ENCODE measurements at regions not wholly inside any gene's neighbourhood (a gene's known extent, or its start where the extent isn't known, plus 50 kb on each side); places are given as distances from the start of the nearest gene placed in this dataset.
"Not testable (repeated sequence)": the region's sequence is repeated elsewhere in the genome, so short reads cannot be mapped to it uniquely, and the experiment has no call there.

DNA sequence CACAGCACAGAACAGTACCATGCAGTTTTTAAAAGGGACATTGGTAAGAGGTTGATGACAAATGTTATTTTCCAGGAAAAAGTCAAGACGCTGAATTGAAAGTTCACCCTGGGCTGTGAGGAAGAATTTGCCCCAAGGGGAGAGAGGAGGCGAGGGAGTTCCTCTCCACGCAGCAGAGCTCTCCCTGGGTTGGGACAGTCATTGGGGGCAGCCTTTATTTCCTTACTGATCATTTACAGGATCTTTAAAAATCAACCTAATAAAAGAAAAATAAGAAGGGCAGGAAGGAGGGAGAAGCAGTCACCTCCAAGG lies 49.9 kb upstream of the WNT7B start:
- Mint-ChIP-seq H3K27me3 (peaks cover 33% of the 10 kb centered on the region), H3K4me3 (peak overlapping the region in 1 of 2 donors; percentile 35), H3K27ac (no peak overlapping the region), H3K4me1 (peaks cover 18% of the 10 kb centered on the region), H3K9me3 (no peaks in the 10 kb centered on the region)
- ATAC-seq (no peak), DNase-seq (no peak)

DNA sequence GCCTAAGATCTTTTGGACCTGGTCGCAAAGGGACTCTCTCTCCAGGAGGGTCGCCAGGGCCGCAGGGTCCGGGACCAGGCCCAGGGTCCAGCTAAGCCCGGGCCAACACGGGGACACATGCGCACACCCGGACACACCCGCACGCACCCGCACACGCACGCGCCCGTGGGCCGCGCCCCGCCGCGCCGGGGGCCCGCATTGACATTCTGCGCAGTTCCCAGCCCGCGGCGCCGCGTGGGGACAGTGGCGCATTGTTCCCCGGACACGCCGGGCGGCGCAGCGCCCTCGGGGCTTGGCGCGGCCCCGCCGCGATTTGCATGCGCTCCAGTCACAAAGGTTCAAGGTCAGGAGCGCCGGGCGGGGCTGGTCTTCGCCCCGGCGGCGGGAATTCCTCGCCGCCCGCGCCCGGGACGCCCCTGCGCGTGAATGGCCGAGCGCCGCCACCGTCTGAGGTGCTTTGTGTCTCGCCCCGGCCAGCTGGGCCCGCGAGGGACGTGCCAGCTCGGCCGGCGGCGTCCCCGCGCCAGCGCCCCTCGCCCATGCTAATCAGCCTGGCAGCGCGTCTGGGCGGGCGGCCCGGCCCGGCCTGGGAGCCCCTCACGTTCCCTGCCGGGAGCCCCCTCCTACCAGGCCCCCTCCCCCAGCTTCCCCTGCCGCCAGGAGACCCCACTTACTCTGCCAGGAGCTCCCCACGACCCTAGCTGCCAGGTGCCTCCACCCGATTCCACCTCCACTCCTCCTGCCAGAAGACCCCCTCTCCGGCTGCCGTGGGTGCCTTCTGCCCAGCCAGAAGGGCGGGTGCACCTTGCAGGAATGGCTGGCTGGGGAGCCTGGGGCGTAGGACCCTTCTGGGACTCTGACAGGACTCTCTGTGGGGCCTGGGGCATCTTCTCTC lies 50.5 kb upstream of the WNT7B start:
- no peak for DNase-seq

DNA sequence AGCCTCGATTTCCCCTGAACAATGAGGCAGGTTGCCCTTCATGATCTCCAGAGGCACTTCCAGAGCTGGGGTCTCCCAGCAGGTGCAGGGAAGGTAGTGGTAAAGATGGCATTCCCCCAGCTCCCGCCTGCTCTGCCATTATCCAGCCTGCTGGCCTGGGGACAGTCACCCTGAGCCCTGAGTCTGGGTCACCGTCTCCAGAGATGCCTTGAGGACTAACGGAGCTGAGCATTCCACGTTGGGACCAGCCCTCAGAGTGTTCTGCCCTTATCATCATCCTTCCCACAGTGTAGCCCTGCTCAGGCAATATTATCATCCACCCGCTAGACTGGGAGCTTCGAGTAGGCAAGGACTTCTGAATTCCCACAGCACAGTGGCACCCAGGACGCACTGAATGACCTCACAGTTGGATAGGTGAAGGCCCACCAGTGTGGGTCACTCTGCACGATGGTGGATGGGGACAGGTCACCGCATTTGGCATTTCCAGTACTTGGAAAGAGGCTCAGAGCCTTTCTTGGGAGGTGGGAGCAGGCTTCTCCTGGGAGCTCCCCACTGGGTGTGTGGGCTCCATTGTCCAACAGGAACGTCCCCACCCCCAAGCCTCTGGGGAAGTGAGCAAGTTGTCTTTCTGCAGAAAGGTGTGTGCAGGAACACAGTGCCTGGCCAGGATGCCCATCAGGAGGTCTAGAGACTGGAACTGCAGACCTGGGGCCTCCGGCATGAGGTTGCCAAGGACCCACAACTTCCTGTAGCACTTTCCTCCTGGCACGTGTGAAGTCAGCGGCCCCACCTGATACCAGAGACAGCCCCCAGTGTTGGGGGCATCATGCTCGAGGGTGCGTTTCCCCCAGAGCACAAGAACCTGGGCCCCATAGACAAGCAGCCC lies 51.4 kb upstream of the WNT7B start:
- DNase-seq (no peak), ATAC-seq (no peak)
- Mint-ChIP-seq H3K27ac (no peak overlapping the region), H3K27me3 (peaks cover 33% of the 10 kb centered on the region), H3K4me1 (peaks cover 18% of the 10 kb centered on the region), H3K9me3 (no peaks in the 10 kb centered on the region), H3K4me3 (peak overlapping the region; percentile 53 to 60)

More for the DNA sequence above, 50.5 kb upstream of the WNT7B start:
- H3K27me3 Mint-ChIP-seq, result peaks cover 33% of the 10 kb centered on the region
- no peaks in the 10 kb centered on the region for H3K9me3 Mint-ChIP-seq
- peak overlapping the region; percentile 53 to 60 for H3K4me3 Mint-ChIP-seq
- peak; percentile 55 for ATAC-seq
- H3K4me1 Mint-ChIP-seq, result peaks cover 18% of the 10 kb centered on the region
- peak overlapping the region in 1 of 2 donors; percentile 63 for H3K27ac Mint-ChIP-seq

DNA sequence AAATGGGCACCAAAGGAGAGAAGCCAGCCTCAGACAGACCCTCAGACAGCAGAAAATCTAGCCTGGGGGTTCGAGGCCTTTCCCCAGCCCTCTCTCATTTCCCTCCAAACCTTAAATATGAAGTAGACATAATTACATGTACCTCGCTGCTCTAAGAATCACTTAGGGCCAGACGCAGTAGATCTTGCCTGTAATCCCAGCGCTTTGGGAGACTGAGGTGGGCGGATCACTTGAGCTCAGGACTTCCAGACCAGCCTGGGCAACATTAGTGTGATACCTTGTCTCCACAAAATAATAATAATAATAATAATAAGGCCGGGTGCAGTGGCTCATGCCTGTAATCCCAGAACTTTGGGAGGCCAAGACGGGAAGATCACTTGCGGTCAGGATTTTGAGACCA lies 52.1 kb upstream of the WNT7B start:
- no peaks in the 10 kb centered on the region for H3K9me3 Mint-ChIP-seq
- H3K4me1 Mint-ChIP-seq, result peaks cover 18% of the 10 kb centered on the region
- H3K4me3 Mint-ChIP-seq, result no peak overlapping the region
- peaks cover 33% of the 10 kb centered on the region for H3K27me3 Mint-ChIP-seq
- H3K27ac Mint-ChIP-seq, result no peak overlapping the region
- ATAC-seq, result no peak
- no peak for DNase-seq

DNA sequence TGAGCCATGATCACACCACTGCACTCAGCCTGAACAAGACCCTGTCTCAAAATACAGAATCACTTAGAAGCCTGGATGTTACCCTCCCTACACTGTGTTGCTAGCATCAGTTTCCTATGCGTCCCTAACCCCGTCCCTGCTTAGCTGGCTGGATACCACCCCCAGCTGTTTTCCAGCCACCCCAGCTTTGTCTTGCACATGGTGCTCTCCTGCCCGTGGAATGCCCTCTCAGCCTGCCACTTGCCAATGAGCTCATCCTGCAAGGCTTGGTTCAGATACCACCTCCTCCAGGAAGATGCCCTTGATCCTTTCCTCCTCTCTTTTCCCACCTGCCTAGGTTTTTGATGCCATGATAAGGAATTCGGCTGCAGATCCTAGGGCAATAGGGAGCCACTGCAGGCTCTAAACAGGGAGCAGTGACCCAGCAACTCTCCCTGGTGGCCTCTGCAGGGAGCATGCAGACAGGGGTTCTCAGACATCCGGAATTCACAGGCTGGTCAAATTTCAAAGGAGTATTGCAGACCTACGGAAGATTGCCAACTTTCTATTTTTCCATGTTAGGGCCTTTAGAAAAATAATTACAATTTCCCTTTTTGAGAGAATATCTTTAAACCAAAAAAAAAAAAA lies 52.7 kb upstream of the WNT7B start:
- Mint-ChIP-seq H3K4me3 (no peak overlapping the region), H3K27ac (peak overlapping the region in 1 of 2 donors; percentile 83), H3K4me1 (peaks cover 18% of the 10 kb centered on the region), H3K27me3 (peaks cover 33% of the 10 kb centered on the region), H3K9me3 (no peaks in the 10 kb centered on the region)
- ATAC-seq (no peak), DNase-seq (no peak)

DNA sequence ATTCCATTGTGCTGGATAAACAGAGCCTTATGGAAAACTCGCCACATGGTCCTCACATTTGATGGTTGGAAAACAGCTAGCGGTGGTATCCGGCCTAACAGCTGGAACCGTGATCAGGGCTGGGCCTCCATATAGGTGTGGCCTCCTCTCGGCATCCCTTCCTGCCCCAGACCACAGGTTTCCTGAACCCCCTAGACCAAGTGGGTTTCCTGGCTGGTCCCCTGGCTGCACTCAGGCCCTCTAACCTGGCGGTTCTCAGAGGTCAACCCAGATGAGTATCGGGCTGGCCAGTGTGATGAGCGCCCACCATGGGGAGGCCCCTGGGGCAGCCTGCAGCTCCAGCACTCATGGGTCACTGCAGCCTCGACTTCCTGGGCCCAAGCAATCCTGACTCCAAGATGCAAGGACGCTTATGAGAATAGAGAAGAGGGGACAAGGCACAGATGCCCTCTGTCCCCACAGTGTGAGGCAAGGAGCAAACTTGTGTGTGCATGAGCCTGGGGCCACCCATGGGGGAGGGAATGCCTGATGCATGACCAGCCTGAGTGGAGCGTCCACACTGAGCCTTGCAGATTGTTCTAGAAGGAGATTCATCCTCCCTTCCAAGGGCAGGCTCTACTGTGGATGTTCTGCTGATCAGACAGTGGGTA lies 53.4 kb upstream of the WNT7B start:
- DNase-seq (no peak), ATAC-seq (no peak)
- Mint-ChIP-seq H3K4me3 (no peak overlapping the region), H3K27ac (no peak overlapping the region), H3K27me3 (peaks cover 29% of the 10 kb centered on the region), H3K9me3 (no peaks in the 10 kb centered on the region), H3K4me1 (peaks cover 18% of the 10 kb centered on the region)

DNA sequence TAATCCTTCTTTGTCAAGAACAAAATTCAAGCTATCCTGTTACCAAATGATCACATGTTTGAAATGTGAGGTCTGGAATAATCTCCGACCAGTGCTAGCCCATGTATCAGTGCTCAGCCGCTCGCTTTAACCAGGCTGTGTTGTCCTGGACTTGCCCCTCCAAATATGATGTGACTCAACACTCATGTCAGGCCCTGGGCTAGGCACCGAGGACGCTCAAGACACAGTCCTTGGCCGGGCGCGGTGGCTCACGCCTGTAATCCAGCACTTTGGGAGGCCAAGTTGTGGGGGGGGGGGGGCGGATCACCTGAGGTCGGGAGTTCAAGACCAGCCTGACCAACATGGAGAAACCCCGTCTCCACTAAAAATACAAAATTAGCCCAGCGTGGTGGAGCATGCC lies 54.1 kb upstream of the WNT7B start:
- H3K4me1 Mint-ChIP-seq, result peaks cover 18% of the 10 kb centered on the region
- H3K27ac Mint-ChIP-seq, result no peak overlapping the region
- no peak overlapping the region for H3K4me3 Mint-ChIP-seq
- H3K27me3 Mint-ChIP-seq, result peaks cover 21% of the 10 kb centered on the region
- ATAC-seq (no peak), DNase-seq (no peak)
- H3K9me3 Mint-ChIP-seq, result no peaks in the 10 kb centered on the region

DNA sequence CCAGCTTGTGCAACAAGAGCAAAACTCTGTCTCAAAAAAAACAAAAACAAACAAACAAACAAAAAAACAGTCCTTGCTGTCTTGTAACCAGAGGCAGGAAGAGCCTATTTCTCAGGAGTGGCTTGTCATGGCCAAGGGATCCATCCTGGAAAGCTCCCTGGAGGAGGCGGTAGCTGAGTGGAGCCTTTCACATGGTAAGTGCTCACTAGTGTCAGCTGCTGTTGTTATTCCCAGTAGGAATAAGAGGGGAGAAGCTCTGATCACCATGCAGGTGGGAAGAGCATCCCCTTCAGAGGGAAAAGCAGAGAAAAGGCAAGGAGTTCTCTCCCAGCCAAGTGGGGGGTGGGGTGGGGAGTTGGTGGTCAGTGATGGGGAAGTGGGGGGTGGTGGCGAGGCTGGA lies 54.6 kb upstream of the WNT7B start:
- H3K4me3 Mint-ChIP-seq, result no peak overlapping the region
- H3K27me3 Mint-ChIP-seq, result peaks cover 17% of the 10 kb centered on the region
- no peaks in the 10 kb centered on the region for H3K9me3 Mint-ChIP-seq
- ATAC-seq (no peak), DNase-seq (no peak)
- H3K27ac Mint-ChIP-seq, result no peak overlapping the region
- peaks cover 18% of the 10 kb centered on the region for H3K4me1 Mint-ChIP-seq

DNA sequence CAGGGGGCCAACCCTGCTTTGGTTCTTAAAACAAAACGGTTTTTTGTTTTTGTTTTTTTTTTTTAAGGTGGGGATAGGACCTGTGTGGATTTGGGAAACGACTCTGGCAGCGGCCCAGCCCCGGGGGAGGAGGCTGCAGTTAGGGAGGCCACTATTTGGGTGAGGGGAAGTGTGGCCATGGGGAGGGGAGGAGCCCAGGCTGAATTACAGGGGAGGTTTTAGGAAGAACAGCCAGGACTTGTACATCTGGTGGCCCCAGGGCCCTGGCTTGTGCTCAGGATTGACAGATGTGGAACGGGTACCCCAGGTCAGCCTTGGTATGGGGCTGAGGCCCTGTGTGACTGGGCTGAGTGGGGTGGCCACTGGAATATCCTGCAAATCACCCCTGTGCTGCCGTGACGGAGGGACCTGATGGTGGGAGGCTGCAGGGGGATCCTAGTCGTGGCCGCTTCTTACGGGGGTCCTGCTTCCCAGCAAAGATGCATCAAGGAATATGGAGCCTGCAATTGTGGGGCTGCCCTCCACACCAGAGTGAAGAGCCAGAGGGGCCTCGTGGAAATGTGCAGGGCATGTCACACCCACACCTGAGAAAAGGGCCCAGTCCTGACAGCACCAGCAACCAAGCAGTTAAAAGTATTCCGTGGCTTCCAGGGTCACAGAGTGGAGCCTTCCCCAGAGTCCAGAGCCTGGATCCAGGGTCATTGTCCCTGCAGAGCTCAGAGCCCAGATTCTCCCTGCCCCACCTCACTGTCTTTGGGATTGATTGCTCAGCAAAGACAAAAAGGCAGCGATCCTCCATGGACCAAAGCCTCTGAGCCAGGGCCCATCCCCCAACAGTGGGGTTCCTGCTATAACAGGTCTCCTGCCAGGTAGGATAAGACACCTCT lies 55.2 kb upstream of the WNT7B start:
- no peak overlapping the region for H3K4me3 Mint-ChIP-seq
- H3K27ac Mint-ChIP-seq, result no peak overlapping the region
- H3K4me1 Mint-ChIP-seq, result peaks cover 20% of the 10 kb centered on the region
- H3K27me3 Mint-ChIP-seq, result peaks cover 10% of the 10 kb centered on the region
- ATAC-seq (no peak), DNase-seq (no peak)
- no peaks in the 10 kb centered on the region for H3K9me3 Mint-ChIP-seq

DNA sequence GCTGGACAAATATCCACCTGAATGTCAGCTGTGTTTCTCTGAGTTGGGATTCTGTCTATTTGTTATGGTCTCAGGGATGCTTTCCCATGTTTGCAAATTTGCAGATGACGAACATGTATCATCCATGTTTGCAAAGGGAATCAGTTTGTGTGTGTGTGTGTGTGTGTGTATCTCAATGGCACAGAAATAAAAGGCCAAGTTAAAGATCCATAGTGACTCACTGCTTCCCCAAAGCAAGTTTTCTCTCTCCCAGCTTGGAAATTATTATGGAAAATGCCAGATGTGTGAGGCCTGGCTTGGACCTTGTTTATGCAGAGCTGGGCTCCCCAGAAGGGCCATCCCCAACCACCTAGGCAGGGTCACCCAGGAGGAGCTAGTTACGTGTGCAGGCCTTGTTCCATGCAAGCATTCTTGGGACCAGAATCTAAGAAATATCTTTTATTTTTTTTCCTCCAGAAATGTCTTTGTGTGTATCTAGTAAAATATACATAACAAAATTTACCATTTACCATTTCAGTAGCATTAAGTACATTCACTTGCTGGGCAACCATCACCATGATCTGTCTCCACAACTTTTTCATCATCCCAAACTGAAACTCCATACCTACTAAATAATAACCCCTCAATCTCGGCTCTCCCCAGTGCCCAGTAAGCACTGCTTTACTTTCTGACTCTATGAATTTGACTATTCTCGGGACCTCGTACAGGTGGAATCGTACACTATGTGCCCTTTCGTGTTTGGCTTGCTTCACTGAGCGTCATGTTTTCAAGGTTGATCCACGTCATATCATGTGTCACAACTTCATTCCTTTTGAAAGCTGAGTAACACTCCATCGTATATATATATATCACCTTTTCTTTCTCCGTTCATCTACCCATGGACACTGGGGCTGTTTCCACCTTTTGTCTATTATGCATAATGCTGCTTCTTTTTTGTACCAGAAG lies 56.6 kb upstream of the WNT7B start:
- Mint-ChIP-seq H3K27ac (no peak overlapping the region), H3K4me3 (no peak overlapping the region), H3K4me1 (peaks cover 12% of the 10 kb centered on the region), H3K9me3 (no peaks in the 10 kb centered on the region), H3K27me3 (no peaks in the 10 kb centered on the region)
- DNase-seq (no peak), ATAC-seq (no peak)

DNA sequence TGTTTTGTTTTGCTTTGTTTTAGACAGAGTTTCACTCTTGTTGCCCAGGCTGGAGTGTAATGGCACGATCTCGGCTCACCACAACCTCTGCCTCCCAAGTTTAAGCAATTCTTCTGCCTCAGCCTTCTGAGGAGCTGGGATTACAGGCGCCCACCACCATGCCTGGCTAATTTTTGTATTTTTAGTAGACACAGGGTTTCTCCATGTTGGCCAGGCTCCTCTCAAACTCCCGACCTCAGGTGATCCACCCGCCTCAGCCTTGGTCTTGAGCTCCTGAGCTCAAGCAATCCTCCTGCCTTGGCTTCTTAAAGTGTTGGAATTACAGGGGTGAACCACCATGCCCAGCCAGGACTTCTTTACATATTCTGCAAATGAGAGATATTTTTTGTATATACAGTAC lies 57.5 kb upstream of the WNT7B start:
- ATAC-seq, H3K27ac Mint-ChIP-seq, H3K27me3 Mint-ChIP-seq, H3K9me3 Mint-ChIP-seq, DNase-seq, H3K4me1 Mint-ChIP-seq: not testable (repeated sequence)
- H3K4me3 Mint-ChIP-seq, result peak overlapping the region in 1 of 2 donors; percentile 83

DNA sequence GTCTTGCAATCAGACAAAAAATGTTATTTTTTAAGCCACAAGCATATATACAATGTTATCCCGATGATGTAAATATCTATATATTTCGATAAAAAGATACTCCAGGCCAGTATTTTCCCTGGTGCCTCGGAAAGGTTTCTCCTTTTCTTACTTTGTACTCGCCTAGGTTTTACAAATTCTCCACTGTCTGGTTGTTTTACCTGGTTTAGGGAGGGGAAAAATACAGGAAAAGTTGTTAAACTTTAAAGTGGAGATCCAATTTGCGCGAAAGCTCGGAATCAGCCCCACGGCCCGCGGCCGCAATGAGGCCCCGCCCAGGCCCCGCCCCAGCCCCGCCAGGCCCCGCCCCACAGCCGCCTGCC lies 58.4 kb upstream of the WNT7B start:
- Mint-ChIP-seq H3K4me1 (peaks cover 7% of the 10 kb centered on the region), H3K27ac (peak overlapping the region in 1 of 2 donors; percentile 42), H3K9me3 (no peaks in the 10 kb centered on the region), H3K4me3 (peak overlapping the region; percentile 66 to 83), H3K27me3 (no peaks in the 10 kb centered on the region)
- ATAC-seq, result no peak
- DNase-seq, result no peak

DNA sequence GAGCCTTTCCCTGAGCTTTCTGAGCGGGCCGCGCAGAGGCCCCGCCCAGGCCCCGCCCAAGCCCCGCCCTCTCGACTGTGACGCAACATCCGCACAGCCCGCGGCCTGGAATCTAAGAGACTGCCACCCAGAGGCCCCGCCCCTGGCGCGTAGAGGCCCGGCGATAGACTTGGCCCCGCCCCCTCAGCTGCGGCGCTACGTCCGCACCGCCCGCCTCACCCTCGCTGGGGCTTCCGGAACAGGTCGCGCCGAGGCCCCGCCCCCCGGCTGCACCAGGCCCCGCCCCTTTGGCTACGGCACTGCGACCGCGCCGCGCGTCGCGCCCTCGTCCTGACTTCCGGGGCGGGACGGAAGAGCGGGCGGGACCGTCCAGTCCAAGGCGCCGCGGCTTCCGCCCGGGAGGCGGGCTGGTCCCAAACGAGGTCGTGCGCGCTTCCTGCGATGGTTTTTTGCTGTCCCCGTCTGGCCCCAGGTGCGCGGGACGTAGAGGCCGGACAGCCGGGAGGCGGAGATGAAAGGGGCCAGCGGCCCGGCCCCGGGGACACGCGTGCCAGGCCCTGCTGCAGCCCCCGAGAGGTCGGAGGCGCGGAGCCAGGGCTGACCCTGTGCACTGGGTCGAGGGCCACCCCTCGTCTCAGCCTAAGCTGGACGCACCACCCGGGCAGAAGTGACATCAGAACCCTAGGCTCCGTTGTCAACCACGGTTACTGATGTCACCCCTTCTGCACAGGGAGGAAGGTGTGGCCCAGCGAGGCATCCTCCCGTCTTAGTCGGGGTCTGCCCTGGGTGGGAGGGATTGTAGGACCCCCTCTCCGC lies 59.0 kb upstream of the WNT7B start:
- Mint-ChIP-seq H3K9me3 (no peaks in the 10 kb centered on the region), H3K27ac (peak overlapping the region; percentile 88 to 95), H3K4me3 (peak overlapping the region; percentile 89 to 94), H3K4me1 (peaks cover 7% of the 10 kb centered on the region), H3K27me3 (no peaks in the 10 kb centered on the region)
- ATAC-seq, result peak; percentile 94
- peak; percentile 100 for DNase-seq

Data from stimulated activated naive CD8-positive, alpha-beta T cell treated with anti-CD3 and anti-CD28 coated beads, Interleukin-15, amount 100 ng/mL, for 72 hours (primary cell).